ENCODE measurements at regions not wholly inside any gene's neighbourhood (a gene's known extent, or its start where the extent isn't known, plus 50 kb on each side); places are given as distances from the start of the nearest gene placed in this dataset.

DNA sequence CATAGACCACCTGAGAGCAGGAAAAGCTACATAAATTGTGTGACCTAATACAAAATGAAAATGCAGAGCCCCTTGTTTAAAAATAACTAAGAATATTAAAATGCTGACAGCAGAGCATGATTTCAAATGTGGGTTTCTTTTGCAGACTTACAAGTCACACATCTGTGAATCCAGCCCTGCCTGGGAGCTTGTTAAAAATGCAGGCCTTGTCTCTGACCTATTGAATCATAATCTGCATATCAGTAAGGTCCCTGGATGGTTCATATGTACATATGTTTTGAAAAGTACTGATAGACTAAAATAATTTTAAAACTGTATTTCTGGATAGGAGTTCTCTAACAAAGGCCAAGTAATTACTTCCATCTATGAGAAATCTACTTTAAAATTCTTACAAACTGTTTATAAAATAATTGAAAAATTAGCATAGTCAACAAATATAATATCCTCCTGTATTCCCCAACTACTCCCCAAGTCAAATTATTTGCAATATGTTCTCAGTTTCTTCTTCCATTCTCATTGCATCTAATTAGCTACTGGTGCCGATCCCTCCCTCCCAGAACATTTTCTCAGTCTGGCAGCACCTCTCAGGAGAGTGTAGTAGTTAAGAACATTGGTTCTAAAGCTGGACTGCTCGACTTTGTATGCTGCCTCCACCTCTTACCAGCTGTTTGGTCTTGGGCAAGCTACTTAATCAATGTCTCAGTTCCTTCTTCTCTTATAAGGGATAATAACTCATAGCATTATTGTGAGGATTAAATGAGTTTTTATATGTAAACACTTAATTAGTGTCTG lies 1040.4 kb upstream of the CDH2 start:
- ChIA-PET POLR2A (no interaction called here), CTCF (no interaction called here)

DNA sequence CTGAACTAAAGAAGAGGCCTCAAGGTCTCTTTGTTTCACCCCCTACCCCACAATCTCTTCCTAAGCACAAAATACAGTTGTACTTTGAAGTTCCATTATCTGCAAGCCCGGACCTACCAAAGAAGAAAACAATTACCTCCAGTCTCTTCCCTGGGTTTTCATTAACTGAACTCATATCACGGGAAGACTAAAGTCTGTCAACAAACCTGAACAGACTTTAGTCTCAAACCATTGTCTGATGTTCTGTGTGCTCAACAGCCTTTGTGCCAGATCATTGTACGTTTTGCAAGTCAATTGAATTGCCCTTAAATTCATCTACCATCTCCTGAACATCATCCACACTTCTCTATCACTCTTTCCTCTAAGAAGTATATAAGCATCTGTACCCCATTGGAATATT lies 1021.9 kb upstream of the CDH2 start:
- ChIA-PET CTCF (no interaction called here), POLR2A (no interaction called here)

DNA sequence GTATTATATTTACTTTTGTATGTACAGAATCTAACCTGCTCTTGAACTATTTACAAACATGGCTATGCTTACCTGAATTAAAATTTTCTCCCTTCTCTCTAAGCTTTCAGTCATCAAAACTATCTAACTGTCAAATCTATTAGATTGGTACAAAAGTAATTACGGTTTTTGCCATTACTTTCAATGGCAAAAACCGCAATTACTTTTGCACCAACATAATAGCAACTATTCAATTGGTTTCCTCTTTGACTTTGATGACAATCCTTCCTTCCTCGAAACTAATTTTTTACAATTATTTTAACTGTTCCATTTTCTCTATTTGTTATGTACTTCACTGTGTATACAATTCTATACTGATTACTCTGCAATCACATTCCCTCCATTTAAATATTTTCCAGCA lies 1019.4 kb upstream of the CDH2 start:
- ChIA-PET POLR2A (no interaction called here), CTCF (no interaction called here)

DNA sequence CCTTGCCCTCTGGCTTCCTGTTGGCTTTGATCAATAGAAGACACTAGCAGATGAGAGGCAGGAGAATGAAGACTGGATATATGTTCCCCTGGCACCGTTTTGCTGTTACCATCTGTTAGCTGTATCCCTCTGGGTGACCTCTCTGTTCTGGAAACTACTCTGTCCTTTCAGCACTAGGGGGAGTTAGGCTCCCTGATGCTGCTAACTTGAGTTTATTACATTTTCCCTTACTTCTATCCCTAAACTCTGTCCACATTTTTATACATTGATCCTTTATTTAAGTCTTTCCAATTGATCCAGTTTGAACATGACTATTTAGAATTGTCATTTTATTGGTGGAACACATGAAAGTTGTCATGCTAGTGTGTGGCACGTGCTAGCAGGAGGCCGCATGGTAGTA lies 1014.3 kb upstream of the CDH2 start:
- ChIA-PET POLR2A (no interaction called here), CTCF (no interaction called here)

DNA sequence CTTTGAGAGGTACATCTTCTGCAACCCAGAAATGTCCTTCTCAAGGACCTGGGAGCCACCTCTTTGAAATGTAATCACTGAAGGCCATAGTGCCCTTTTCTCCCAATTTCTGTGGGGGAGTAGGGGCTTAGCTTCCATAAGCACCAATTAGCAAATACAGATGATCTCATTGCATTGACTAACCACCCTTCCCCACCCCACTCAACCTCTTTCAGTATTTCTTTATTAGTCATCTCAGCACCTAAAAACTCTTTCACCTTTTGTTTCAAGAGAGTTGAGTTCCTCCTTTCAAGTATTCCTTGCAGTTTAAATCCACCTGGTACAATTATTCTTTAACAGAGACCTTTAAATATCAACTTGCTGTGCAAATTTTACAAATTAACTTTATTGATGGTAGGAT lies 1011.8 kb upstream of the CDH2 start:
- ChIA-PET CTCF (no interaction called here), POLR2A (no interaction called here)

DNA sequence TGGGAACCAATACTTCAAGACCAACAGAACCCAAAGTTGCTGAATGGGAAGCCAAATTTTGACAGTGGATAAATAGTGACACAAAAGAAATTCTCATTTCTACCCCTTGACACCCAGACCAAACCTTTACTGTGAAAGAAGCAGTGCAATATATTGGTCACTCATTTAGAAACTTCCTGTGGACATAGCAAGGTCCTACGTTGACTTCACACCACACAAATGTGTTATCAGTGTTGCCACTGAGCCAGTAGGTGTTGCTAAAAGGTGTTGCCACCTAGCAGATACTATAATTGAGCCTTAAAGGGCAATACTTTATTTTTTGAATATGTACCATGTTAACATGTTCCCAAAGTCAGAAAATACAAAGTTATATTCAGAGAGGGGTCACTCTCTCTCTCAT lies 1008.9 kb upstream of the CDH2 start:
- CTCF ChIA-PET, result no interaction called here
- POLR2A ChIA-PET, result no interaction called here

DNA sequence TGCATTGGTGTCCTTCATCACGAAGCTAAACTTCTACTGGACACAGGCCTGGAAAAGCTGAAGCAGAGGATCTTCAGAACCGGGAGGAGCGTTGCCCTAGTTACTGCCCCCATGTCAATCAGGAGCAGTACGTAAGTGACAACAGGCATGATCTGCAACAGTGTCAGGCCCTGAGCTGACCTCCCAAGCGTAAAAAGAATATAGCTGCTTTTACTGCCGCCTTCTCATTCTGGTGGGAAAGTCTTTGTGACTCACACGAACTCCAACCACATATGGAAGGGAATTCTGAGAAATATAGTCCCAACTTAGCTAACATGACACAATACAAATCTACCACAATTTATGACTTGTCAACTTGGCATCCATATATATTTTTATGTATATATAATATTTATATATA lies 1007.7 kb upstream of the CDH2 start:
- CTCF ChIA-PET, result no interaction called here
- POLR2A ChIA-PET, result no interaction called here

DNA sequence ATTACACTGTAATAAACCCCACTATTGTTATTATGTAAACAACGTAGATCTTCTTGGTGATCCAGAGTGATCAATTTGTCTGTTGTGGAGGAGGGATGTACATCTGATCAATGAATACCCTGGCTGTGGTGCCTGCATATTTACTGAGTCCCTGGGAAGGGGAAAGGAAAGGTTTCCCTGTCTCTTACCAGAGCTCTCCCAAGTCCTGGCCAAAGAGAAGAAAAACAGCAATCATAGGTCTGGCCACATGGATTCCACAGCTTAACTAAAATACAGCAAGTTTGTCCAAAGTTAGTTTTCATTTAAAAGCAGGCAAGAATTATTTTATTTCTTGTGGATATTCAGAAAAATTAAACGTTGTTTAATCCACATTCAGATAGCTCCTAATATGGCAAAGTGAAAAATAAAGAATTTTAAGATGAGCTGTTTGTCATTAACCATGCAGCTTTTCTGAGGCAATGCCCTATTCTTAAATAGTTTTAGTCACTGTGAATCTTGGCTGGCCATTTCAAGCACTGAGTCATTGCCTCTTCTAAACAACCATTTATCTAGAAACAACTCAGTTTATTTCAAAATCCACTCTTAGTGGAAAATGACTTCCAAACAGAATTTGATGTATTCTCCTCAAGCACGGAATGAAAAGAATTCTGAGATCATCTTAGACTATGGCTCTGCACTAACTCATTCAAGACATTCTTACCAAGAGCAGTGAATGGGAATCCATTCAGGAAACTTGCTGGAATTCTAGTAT lies 1004.4 kb upstream of the CDH2 start:
- ChIA-PET CTCF (no interaction called here), POLR2A (no interaction called here)

DNA sequence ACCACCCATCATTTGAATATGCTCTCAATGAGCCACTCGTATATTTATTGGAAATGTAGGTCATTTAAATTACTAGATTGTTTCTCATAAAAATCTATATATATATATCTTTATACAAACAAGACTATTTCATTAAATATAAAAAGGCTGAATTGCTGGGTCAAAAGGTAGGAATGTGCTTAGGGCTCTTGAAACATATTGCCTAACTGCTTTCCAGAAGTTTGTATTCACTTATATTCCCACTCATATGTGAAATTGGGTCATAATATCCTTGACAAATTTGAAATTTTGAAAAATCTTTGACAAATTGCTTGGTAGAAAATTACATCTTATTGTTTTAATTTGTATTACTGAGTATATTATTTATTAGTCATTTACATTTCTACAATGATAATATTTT lies 999.8 kb upstream of the CDH2 start:
- ChIA-PET POLR2A (no interaction called here), CTCF (no interaction called here)

DNA sequence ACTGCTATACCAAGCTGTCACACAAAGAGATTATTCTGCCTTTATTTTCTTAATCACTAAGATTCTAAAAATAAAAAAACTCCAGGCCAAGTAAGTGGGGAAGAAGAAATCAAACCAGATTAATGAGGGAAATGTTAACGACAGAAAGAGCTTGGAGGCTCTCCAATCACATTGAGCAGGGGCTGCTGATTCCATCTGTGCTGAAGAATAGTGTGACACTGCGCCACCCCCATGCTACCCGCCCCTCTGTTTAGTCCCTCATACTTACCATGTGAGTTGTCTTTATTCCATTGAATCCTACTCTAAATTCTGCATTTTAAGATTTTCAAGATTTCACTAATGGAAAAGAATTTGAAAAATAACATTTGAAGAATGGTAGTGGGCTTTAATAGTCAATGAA lies 998.0 kb upstream of the CDH2 start:
- ChIA-PET CTCF (no interaction called here), POLR2A (no interaction called here)

DNA sequence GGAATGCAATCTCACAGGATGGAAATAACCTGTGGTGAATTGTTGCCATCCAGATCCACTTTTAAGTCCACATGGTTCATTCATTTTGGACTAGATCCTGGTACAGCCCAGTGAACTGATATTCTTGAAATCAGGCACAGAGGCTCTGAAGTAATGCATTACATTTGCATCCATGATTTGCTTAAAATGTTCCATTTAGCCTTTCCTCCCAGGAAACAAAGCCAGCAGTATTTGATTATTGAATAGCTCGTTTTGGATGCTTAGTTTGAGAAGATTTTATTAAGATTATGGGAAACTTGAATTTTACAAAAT lies 995.8 kb upstream of the CDH2 start:
- ChIA-PET POLR2A (no interaction called here), CTCF (no interaction called here)

DNA sequence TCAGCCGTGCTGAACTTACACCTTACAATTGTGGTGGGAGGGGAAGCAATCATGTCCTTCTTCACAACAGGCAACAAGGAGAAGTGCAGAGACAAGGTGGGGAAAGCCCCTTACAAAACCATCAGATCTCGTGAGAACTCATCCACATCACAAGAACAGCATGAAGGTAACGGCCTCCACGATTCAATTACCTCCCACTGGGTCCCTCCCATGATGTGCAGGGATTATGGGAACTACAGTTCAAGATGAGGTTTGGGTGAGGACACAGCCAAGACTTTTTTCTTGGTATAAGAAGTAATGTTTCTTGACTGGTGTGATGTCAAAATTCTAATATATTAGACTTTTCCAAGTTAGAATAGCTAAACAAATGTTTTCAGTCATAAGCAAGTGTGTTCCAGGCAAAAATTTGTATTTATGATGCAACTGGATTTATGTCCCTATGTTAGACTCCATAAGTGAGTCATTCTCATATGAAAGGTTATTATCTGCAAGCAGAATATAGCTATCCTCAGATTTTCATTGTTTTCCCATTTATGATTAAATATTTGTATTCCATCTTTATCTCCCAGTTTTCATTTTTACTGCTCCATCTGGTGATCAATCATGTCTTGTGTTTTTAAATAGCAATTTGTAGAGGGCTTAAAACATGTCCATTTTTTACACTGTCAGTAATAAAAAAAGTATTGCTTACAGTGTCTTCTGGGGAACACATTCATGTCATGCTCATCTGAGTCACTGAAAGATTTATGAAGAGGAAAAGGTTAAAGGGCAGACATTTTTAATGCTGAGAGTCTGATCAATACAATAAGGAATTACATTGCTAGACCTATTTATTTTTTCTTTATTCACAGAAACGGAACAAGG lies 995.2 kb upstream of the CDH2 start:
- CTCF ChIA-PET, result no interaction called here
- POLR2A ChIA-PET, result no interaction called here

DNA sequence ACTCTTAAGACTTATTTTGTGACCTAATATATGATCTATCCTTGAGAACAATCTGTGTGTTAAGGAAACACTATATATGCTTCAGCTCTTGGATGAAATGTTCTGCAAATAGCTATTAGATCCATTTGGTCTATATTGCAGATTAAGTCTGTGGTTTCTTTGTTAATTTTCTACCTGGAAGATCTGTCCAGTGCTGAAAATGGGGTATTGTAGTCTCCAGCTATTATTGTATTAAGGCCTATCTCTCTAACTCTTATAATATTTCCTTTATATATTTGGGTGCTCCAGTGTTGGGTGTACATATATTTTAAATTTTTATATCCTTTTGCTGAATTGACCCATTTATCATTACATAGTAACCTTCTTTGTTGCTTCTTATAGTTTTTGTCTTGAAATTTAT lies 992.7 kb upstream of the CDH2 start:
- ChIA-PET POLR2A (no interaction called here), CTCF (no interaction called here)

DNA sequence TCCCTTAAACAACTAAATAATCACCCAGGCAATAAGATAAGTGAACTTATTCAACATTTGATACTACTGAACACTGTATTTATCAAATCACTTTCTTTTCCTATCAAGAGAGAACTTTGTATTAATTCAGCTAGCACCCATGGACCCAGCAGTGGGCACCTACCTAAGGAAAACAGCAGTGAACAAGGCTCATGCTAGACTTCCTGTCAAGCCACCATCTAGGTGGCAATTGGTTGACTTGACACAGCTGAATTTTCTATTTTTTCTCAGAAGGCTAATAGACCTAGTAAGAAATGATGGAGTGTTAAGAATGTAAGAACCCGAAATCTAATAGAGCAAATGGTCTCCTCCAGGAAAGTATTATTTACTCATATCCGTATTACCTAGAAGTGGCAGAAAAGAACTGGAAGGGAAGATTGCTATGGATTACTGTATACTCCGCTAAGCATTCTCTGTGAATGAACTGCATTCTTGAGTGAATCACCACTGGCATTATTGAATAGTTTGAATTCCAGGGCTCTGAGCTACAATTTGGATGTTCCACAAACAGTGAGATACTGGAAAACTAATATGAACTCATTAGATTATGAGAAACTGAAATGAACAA lies 988.2 kb upstream of the CDH2 start:
- ChIA-PET CTCF (no interaction called here), POLR2A (no interaction called here)

DNA sequence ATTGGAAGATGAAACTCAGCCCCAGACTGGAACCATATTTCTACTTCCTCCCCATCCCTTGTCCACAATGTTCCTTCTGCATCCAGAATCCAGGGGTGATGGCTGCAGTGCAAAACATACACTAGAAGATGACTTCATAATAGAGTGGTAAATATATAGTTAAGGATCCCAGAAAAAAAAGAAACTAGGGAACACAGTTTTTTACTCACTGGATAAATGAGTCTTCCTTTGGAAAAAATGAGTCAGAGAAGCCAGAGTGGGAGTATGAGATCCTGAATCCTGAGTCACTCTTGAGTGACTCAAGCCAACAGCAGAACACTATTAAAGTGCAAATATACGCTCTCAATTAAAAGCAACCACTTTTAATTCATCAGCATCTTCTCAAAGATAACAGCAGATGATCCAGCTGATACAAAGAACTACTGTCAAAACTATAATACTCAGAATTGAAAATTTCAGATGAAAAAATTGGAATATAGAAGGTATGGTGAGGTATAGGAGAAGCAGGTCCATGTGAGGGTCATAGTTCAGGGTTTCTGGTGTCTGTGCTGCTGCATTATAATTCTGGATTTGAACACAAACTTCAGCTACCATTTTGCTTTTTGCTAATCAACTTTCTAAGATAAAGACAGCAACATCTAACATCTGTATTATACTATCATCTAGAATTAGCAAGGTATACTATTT lies 987.2 kb upstream of the CDH2 start:
- ChIA-PET POLR2A (no interaction called here), CTCF (no interaction called here)

DNA sequence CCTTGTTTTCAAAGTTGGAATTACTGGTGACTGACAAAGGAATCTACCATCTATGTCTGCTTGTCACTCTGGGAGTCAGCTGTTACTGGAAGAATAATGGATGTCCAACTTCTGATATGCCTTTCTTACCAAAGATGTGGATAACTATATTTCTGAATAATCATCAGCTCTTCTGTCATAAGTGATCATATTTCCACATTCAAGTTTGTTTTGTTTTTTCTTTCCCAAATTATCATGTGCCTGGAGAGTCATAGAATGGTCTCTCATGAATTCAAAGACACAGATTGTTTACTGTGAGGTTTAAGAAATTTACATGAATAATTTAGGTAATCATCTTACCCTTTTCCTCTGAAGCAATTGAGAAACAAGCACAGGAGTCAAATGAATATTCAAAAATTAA lies 986.7 kb upstream of the CDH2 start:
- ChIA-PET POLR2A (no interaction called here), CTCF (no interaction called here)

DNA sequence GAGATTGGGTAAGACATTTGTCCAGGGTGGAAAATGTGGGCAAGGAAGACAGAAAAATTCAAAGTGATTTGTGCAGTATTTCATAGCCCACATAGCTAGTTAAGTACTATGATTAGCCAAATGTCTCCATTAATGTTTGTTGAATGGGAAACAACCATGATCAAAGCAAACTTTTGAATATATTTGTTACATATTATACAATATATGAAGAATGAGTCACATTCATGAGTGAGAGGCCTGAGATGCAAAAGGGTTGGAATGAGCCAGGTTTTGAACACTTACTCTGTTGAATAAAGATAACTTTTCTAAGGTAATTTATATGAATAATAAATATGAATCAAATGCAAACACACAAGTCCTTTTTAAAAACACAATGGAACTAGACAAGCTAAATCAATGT lies 984.5 kb upstream of the CDH2 start:
- ChIA-PET CTCF (no interaction called here), POLR2A (no interaction called here)

DNA sequence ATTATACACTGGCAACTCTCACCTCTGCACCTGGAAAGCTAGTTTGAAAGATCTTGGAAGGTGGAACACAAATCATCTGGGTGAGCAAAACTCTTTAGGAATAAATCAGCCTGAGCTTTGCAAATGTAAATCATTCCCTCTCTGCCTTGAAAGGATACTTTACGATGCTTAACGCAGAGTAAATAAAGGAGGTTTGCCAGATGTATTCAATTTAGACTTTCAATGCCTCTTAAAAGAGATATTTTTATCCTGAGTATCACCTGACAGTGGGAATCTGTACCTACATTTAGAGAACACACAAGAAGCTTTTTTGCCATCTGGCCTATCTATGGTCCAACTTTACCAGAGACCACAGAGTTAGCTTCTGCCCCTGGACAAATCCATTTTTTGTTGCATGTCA lies 983.2 kb upstream of the CDH2 start:
- ChIA-PET POLR2A (no interaction called here), CTCF (no interaction called here)

DNA sequence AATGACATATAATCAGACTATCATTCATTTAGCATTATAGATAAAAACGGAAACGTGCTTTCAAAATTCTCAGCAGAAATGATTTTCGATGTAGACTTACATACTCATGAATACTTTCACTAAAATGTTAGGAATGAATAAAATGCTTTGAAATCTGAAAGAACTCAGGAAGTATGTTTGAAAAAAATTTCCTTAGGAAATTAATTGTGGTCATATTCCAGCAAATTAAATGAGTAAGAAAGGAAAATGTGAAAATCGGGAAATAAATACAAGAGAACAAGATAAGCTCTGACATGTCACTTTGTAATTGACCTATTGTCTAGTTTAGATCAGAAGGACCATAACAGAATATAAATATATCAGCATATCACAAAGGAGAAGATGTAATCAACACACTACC lies 981.0 kb upstream of the CDH2 start:
- ChIA-PET POLR2A (no interaction called here), CTCF (no interaction called here)

DNA sequence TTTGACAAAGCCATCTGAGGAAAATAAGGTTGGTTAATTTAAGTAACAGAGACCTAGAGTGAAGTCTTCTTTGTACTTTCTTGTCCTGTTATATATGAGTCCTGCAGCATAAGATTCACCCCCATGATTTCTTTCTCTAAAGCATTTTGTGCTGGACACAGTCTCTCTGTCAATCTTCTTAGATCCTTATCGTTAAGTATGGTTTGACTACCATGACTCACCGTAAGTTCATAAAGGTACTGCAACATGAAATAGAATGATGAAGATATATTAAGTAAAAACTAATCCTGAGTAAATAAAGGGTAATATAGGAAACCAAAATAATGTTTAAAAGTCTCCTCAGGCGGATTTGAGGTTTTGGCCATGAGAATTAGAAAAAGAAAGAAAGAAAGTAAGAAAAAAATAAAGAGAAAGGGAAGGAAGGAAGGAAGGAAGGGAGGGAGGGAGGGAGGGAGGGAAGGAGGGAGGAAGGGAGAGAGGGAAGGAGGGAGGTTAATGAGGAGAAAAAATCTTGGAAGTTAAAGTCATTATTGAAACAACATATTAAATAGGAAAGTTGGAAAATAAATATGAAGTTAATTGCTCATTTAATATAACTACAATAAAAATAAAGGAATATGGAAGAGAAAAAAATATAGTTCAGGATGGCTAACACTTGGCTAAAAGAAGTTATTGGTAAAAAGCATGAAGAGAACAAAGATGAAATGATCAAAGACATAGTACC lies 980.3 kb upstream of the CDH2 start:
- CTCF ChIA-PET, result no interaction called here
- POLR2A ChIA-PET, result no interaction called here
